H1 (cell line): ENCODE measurements at regions not wholly inside any gene's neighbourhood (a gene's known extent, or its start where the extent isn't known, plus 50 kb on each side); places are given as distances from the start of the nearest gene placed in this dataset.
"Not testable (repeated sequence)": the region's sequence is repeated elsewhere in the genome, so short reads cannot be mapped to it uniquely, and the experiment has no call there.

Source experiments
- CTCF ChIA-PET: fragments of 300-600 bp; sonication (Branson Sonifier 250); formaldehyde crosslinking; loops from one replicate; lab custom pipeline; 2021; ENCODE audit not compliant: partially characterized antibody; lab: Charles Lee
- POLR2A ChIA-PET: fragments of 300-600 bp; sonication (Branson Sonifier 250); formaldehyde crosslinking; loops from one replicate; lab custom pipeline; 2021; ENCODE audit warnings: inconsistent platforms; ENCODE audit not compliant: partially characterized antibody; lab: Charles Lee
- DNase-seq, 2 experiments: peaks; one replicate each; pipeline versions ENCODE4 v3.0.0 to v3.0.0-alpha.2; 2010 to 2022; ENCODE audit warnings: low spot score in 2 of 2, low read depth in 1 of 2, mixed read lengths in 1 of 2
- FAIRE-seq: peaks from 2 replicates; lab custom pipeline; 2011; peaks lifted over from hg19 to GRCh38; lab: Jason Lieb, UNC
- H2AFZ ChIP-seq: 2 replicates; pipeline ENCODE4 v1.8.1; 2012; ENCODE audit warnings: low read length, inconsistent platforms
- H2AK5ac ChIP-seq: 2 replicates; pipeline ENCODE4 v1.6.1; 2013; ENCODE audit warnings: low read depth, low read length
- H2BK120ac ChIP-seq: replicated peaks from 2 replicates; pipeline ENCODE3; 2013; ENCODE audit warnings: low read depth, low read length, inconsistent platforms
- H2BK12ac ChIP-seq: 2 replicates; pipeline ENCODE4 v1.6.1; 2013; ENCODE audit warnings: low read depth, low read length
- H2BK15ac ChIP-seq: 2 replicates; pipeline ENCODE4 v1.6.1; 2013; ENCODE audit warnings: low read length
- H2BK20ac ChIP-seq: 2 replicates; pipeline ENCODE4 v1.6.1; 2013; ENCODE audit warnings: low read length
- H2BK5ac ChIP-seq: 2 replicates; pipeline ENCODE4 v1.6.1; 2013; ENCODE audit warnings: low read depth, low read length
- H3K14ac ChIP-seq: 2 replicates; pipeline ENCODE4 v1.6.1; 2013; ENCODE audit warnings: inconsistent platforms; ENCODE audit not compliant: insufficient read length
- H3K18ac ChIP-seq: 2 replicates; pipeline ENCODE4 v1.6.1; 2013; ENCODE audit warnings: low read length; ENCODE audit errors: extremely low read depth
- H3K23ac ChIP-seq: 2 replicates; pipeline ENCODE4 v1.6.1; 2013; ENCODE audit warnings: inconsistent platforms; ENCODE audit not compliant: insufficient read length
- H3K23me2 ChIP-seq: 2 replicates; pipeline ENCODE4 v1.6.1; 2013; ENCODE audit warnings: low read depth, low read length
- H3K27ac ChIP-seq: 2 replicates; pipeline ENCODE4 v1.6.1; 2011; ENCODE audit warnings: low read depth, low read length, inconsistent platforms
- H3K27me3 ChIP-seq, 4 experiments: replicated peaks in 1 of 4; 1 replicate in 1 of 4; 2 replicates in 3 of 4; pipeline versions ENCODE4 v1.6.1 to v1.8.1; 2011 to 2013; ENCODE audit warnings: low read length in 3 of 4, mild to moderate bottlenecking in 3 of 4, inconsistent platforms in 2 of 4, mixed read lengths in 2 of 4, moderate library complexity in 1 of 4; ENCODE audit not compliant: control insufficient read depth in 3 of 4, insufficient read depth in 3 of 4; ENCODE audit errors: extremely low read depth in 1 of 4
- H3K36me3 ChIP-seq, 4 experiments: 2 replicates each; pipeline versions ENCODE4 v1.6.1 to v1.8.1; 2011 to 2013; ENCODE audit warnings: mild to moderate bottlenecking in 4 of 4, low read length in 3 of 4, moderate library complexity in 2 of 4, control low read depth in 1 of 4, inconsistent platforms in 1 of 4; ENCODE audit not compliant: insufficient read depth in 4 of 4, control insufficient read depth in 2 of 4
- H3K4ac ChIP-seq: replicated peaks from 2 replicates; pipeline ENCODE3; 2013; ENCODE audit warnings: low read length, low read depth, mixed read lengths, inconsistent platforms; ENCODE audit not compliant: insufficient read length
- H3K4me1 ChIP-seq, 4 experiments: replicated peaks in 1 of 4; 1 replicate in 1 of 4; 2 replicates in 3 of 4; pipeline versions ENCODE4 v1.6.1 to v1.8.1; 2011 to 2013; ENCODE audit warnings: low read length in 3 of 4, inconsistent platforms in 2 of 4, mixed read lengths in 1 of 4; ENCODE audit not compliant: insufficient read depth in 4 of 4, control insufficient read depth in 3 of 4
- H3K4me2 ChIP-seq, 2 experiments: 2 replicates each; pipeline versions ENCODE4 v1.6.1 to v1.8.1; 2011 to 2013; ENCODE audit warnings: low read depth in 2 of 2, low read length in 2 of 2, control low read depth in 1 of 2, inconsistent platforms in 1 of 2, mild to moderate bottlenecking in 1 of 2; ENCODE audit not compliant: insufficient read depth in 1 of 2
- H3K4me3 ChIP-seq, 4 experiments: fragments of 200-600, 300-600 bp in 1 of 4; sonication (generic), shearing (Covaris generic), sonication (Bioruptor Twin) in 1 of 4; 2 replicates each; pipeline versions ENCODE4 v1.5.1 to v1.8.1; 2011 to 2016; ENCODE audit warnings: low read length in 4 of 4, low read depth in 3 of 4, control low read depth in 2 of 4, inconsistent platforms in 2 of 4, mild to moderate bottlenecking in 2 of 4, mixed read lengths in 1 of 4, moderate library complexity in 1 of 4; ENCODE audit not compliant: insufficient read depth in 2 of 4; ENCODE audit errors: extremely low read depth in 1 of 4
- H3K56ac ChIP-seq: replicated peaks from 2 replicates; pipeline ENCODE3; 2013; ENCODE audit warnings: low read depth, mild to moderate bottlenecking, mixed read lengths, low read length, inconsistent platforms; ENCODE audit not compliant: insufficient read length
- H3K79me1 ChIP-seq: 2 replicates; pipeline ENCODE4 v1.6.1; 2013; ENCODE audit warnings: low read depth, low read length, control low read depth
- H3K79me2 ChIP-seq, 2 experiments: 2 replicates each; pipeline versions ENCODE4 v1.6.1 to v1.8.1; 2012 to 2013; ENCODE audit warnings: low read length in 2 of 2, mild to moderate bottlenecking in 2 of 2, inconsistent platforms in 1 of 2; ENCODE audit not compliant: insufficient read depth in 2 of 2, control insufficient read depth in 1 of 2
- H3K9ac ChIP-seq, 4 experiments: replicated peaks in 1 of 4; 1 replicate in 1 of 4; 2 replicates in 3 of 4; pipeline versions ENCODE4 v1.6.1 to v1.8.1; 2011 to 2013; ENCODE audit warnings: low read depth in 3 of 4, low read length in 3 of 4, control low read depth in 2 of 4, mild to moderate bottlenecking in 2 of 4, moderate library complexity in 2 of 4, inconsistent platforms in 1 of 4; ENCODE audit errors: extremely low read depth in 1 of 4
- H3K9me3 ChIP-seq, 2 experiments: 2 replicates each; pipeline versions ENCODE4 v1.6.1 to v1.8.1; 2012 to 2013; ENCODE audit warnings: mild to moderate bottlenecking in 2 of 2, moderate library complexity in 2 of 2, control low read depth in 1 of 2, inconsistent platforms in 1 of 2, low read depth in 1 of 2, low read length in 1 of 2, mixed read lengths in 1 of 2; ENCODE audit not compliant: insufficient read depth in 2 of 2
- H4K20me1 ChIP-seq, 2 experiments: replicated peaks in 1 of 2; 2 replicates each; pipeline versions ENCODE3 to v1.8.1; 2011 to 2013; ENCODE audit warnings: inconsistent platforms in 2 of 2, low read length in 2 of 2, mild to moderate bottlenecking in 1 of 2; ENCODE audit not compliant: insufficient read depth in 2 of 2, control insufficient read depth in 1 of 2
- H4K5ac ChIP-seq: 2 replicates; pipeline ENCODE4 v1.6.1; 2013; ENCODE audit warnings: low read length, low read depth, mixed read lengths, inconsistent platforms; ENCODE audit not compliant: insufficient read length
- H4K8ac ChIP-seq: 2 replicates; pipeline ENCODE4 v1.8.0; 2013; ENCODE audit warnings: mild to moderate bottlenecking, moderate library complexity, low read length, inconsistent platforms; ENCODE audit not compliant: insufficient read depth; ENCODE audit errors: extremely low read depth
- H4K91ac ChIP-seq: replicated peaks from 2 replicates; pipeline ENCODE3; 2013; ENCODE audit warnings: low read length, mixed read lengths, inconsistent platforms; ENCODE audit not compliant: insufficient read length
- WGBS, 2 experiments: shearing (Covaris generic) in 1 of 2; methylation state at CpG; one replicate each; pipeline versions ENCODE4 v1.1.6 to v1.1.7; 2013 to 2015; ENCODE audit warnings: low lambda C conversion rate in 2 of 2, mixed read lengths in 2 of 2, inconsistent platforms in 1 of 2, low coverage in 1 of 2, missing lambda C conversion rate in 1 of 2; ENCODE audit not compliant: insufficient replicate concordance in 2 of 2, insufficient coverage in 1 of 2, insufficient read length in 1 of 2; ENCODE audit errors: extremely low coverage in 1 of 2, missing lambda C conversion rate in 1 of 2; 5-methylcytosine and 5-hydroxymethylcytosine counted together

GRCh38 chr2:110348902-110349301 lies 123.7 kb downstream of the LIMS4 start:
- H3K4me2 ChIP-seq, H4K5ac ChIP-seq, DNase-seq, H3K14ac ChIP-seq, H3K27me3 ChIP-seq, H3K79me2 ChIP-seq, H3K36me3 ChIP-seq, H3K23ac ChIP-seq, H3K23me2 ChIP-seq, H2AK5ac ChIP-seq, H4K8ac ChIP-seq, H3K4me1 ChIP-seq, H3K4ac ChIP-seq, H2BK20ac ChIP-seq, POLR2A ChIA-PET, H2BK5ac ChIP-seq, H2BK120ac ChIP-seq, H4K20me1 ChIP-seq, H3K27ac ChIP-seq, H2BK12ac ChIP-seq, H2AFZ ChIP-seq, H4K91ac ChIP-seq, H3K9me3 ChIP-seq, CTCF ChIA-PET, H3K4me3 ChIP-seq, H3K18ac ChIP-seq, H3K9ac ChIP-seq, H3K79me1 ChIP-seq, H3K56ac ChIP-seq, H2BK15ac ChIP-seq: not testable (repeated sequence)
- WGBS, 2 experiments: 89% methylated on average over 3 of the region's 12 CpGs; no CpG with 5 or more reads in 1 of the 2 experiments
- peak; percentile 50 for FAIRE-seq

- H3K27me3 ChIP-seq, H2BK12ac ChIP-seq, H3K36me3 ChIP-seq, H2BK20ac ChIP-seq, H2BK5ac ChIP-seq, H2AFZ ChIP-seq, DNase-seq, H3K56ac ChIP-seq, H2AK5ac ChIP-seq, H3K18ac ChIP-seq, H3K9ac ChIP-seq, H3K27ac ChIP-seq, H3K4me2 ChIP-seq, H3K4ac ChIP-seq, H4K8ac ChIP-seq, H3K23ac ChIP-seq, H3K23me2 ChIP-seq, POLR2A ChIA-PET, H3K9me3 ChIP-seq, H3K79me2 ChIP-seq, CTCF ChIA-PET, H3K4me1 ChIP-seq, H3K79me1 ChIP-seq, H3K4me3 ChIP-seq, H2BK15ac ChIP-seq, H4K91ac ChIP-seq, H4K20me1 ChIP-seq, FAIRE-seq, H4K5ac ChIP-seq, H2BK120ac ChIP-seq, H3K14ac ChIP-seq: not testable (repeated sequence)
- 88% methylated on average over 4 of the region's 6 CpGs; no CpG with 5 or more reads in 1 of the 2 experiments for WGBS, 2 experiments
Observed at GRCh38 chr2:110344405-110345035, 128.1 kb downstream of the LIMS4 start.
